OCI-LY1 (cell line): ENCODE measurements at regions not wholly inside any gene's neighbourhood (a gene's known extent, or its start where the extent isn't known, plus 50 kb on each side); places are given as distances from the start of the nearest gene placed in this dataset.

Experiments used
- H2AFZ ChIP-seq: fragments of 200-600 bp; sonication (generic), shearing (Covaris generic); 2 replicates; pipeline ENCODE4 v1.6.0; 2014; ENCODE audit warnings: antibody characterized with exemption, mild to moderate bottlenecking, low read length
- H3F3A ChIP-seq: fragments of 200-600 bp; sonication (generic), shearing (Covaris generic); 2 replicates; pipeline ENCODE4 v1.6.0; 2014; ENCODE audit warnings: mild to moderate bottlenecking, antibody characterized with exemption, low read length, moderate library complexity; ENCODE audit not compliant: insufficient read depth
- H3K27ac ChIP-seq: fragments of 200-600 bp; sonication (generic); 2 replicates; pipeline ENCODE4 v1.5.1; 2014; ENCODE audit warnings: low read length, mixed run types, mild to moderate bottlenecking, low read depth; ENCODE audit not compliant: poor library complexity, severe bottlenecking
- H3K27me3 ChIP-seq: fragments of 200-600 bp; sonication (generic); 2 replicates; pipeline ENCODE4 v1.6.0; 2014; ENCODE audit warnings: antibody characterized with exemption, mild to moderate bottlenecking, low read length, moderate library complexity; ENCODE audit not compliant: insufficient read depth
- H3K36me3 ChIP-seq: fragments of 200-600 bp; sonication (generic); 2 replicates; pipeline ENCODE4 v1.6.1; 2014; ENCODE audit warnings: mild to moderate bottlenecking, antibody characterized with exemption, low read length, moderate library complexity, mixed read lengths; ENCODE audit not compliant: insufficient read depth
- H3K4me1 ChIP-seq: fragments of 200-600 bp; sonication (generic); 2 replicates; pipeline ENCODE4 v1.5.1; 2014; ENCODE audit warnings: mild to moderate bottlenecking, low read length, moderate library complexity; ENCODE audit not compliant: insufficient read depth, severe bottlenecking
- H3K4me2 ChIP-seq: fragments of 200-600 bp; sonication (generic), shearing (Covaris generic); 2 replicates; pipeline ENCODE4 v1.6.1; 2014; ENCODE audit warnings: low read length
- H3K4me3 ChIP-seq: fragments of 200-600 bp; sonication (generic); 2 replicates; pipeline ENCODE4 v1.5.1; 2014; ENCODE audit warnings: low read length, low read depth, mild to moderate bottlenecking, mixed read lengths; ENCODE audit not compliant: poor library complexity, severe bottlenecking
- H3K79me2 ChIP-seq: fragments of 200-600 bp; shearing (Covaris generic); 2 replicates; pipeline ENCODE4 v1.6.1; 2016; ENCODE audit warnings: mixed run types, low read length, mixed read lengths; ENCODE audit not compliant: insufficient read depth
- H3K9ac ChIP-seq: fragments of 200-600 bp; sonication (generic), shearing (Covaris generic); 2 replicates; pipeline ENCODE4 v1.6.1; 2014; ENCODE audit warnings: mild to moderate bottlenecking, low read length, mixed read lengths
- H3K9me2 ChIP-seq: fragments of 200-600 bp; sonication (generic), shearing (Covaris generic); 2 replicates; pipeline ENCODE4 v1.6.1; 2014; ENCODE audit warnings: low read depth, mild to moderate bottlenecking, low read length, mixed read lengths
- H3K9me3 ChIP-seq: fragments of 200-600 bp; shearing (Covaris generic); 2 replicates; pipeline ENCODE4 v1.6.1; 2014; ENCODE audit warnings: low read length, mixed read lengths
- H4K20me1 ChIP-seq: fragments of 200-600 bp; sonication (generic), shearing (Covaris generic); 2 replicates; pipeline ENCODE4 v1.6.0; 2016; ENCODE audit warnings: mild to moderate bottlenecking, low read length; ENCODE audit not compliant: insufficient read depth
- CTCF ChIP-seq: fragments of 200-600 bp; sonication (generic), shearing (Covaris generic); IDR thresholded peaks from 2 replicates; pipeline ENCODE4 v1.5.1; 2017; ENCODE audit warnings: mild to moderate bottlenecking, antibody characterized with exemption, low read length, moderate library complexity, mixed read lengths
- EZH2 ChIP-seq: fragments of 200-600 bp; sonication (generic), shearing (Covaris generic); IDR thresholded peaks from 2 replicates; pipeline ENCODE4 v1.8.0; 2017; ENCODE audit warnings: borderline replicate concordance, mixed run types, mild to moderate bottlenecking, antibody characterized with exemption, low read length, moderate library complexity, mixed read lengths

DNA sequence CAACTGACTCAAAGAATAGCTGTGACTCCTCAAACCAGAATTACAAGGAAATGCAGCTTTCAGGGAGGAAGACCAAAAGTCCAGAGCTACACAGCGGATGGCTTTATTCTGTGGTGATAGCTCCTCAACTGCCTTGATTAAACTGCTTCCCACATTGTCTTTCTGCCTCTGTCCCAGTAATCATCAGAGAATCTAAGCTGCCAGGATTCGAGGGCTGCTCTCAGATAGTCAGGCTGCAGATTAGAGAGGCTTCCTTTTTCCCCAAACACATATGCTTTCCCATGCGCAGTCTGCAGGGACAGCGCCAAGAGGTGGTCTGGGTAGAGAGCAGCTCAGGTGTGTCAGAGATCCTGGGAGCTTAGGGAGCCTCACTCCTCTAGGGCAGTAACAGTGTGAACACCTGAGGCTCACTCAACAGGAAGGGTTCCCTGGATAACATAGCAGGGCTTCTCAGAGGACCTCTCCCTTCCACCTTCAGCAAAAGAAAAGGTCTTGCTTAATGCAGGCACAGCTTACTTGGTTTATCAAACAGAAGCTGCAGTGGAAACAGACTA, 439.9 kb upstream of the TLE4 start:
- H3K9me3 ChIP-seq = no peaks in the 10 kb centered on the region
- no peaks in the 10 kb centered on the region for H3K79me2 ChIP-seq
- no peak overlapping the region for H3K4me2 ChIP-seq
- H3K4me1 ChIP-seq = no peaks in the 10 kb centered on the region
- H3K9me2 ChIP-seq = no peaks in the 10 kb centered on the region
- no peak overlapping the region for H3K4me3 ChIP-seq
- H3K36me3 ChIP-seq = no peaks in the 10 kb centered on the region
- H3K27me3 ChIP-seq = no peaks in the 10 kb centered on the region
- no peak overlapping the region for H2AFZ ChIP-seq
- no peak overlapping the region for H3K9ac ChIP-seq
- H3F3A ChIP-seq = no peaks in the 10 kb centered on the region
- no peak overlapping the region for H3K27ac ChIP-seq
- no peak for TF ChIP-seq EZH2
- no peak for TF ChIP-seq CTCF
- H4K20me1 ChIP-seq = no peaks in the 10 kb centered on the region

GRCh38 chr9:79134654-79135053, 437.1 kb upstream of the TLE4 start:
- H3K4me2 ChIP-seq = no peak overlapping the region
- no peaks in the 10 kb centered on the region for H3K4me1 ChIP-seq
- no peaks in the 10 kb centered on the region for H3K36me3 ChIP-seq
- no peaks in the 10 kb centered on the region for H3K9me2 ChIP-seq
- H3K9me3 ChIP-seq = no peaks in the 10 kb centered on the region
- no peak overlapping the region for H2AFZ ChIP-seq
- H3K4me3 ChIP-seq = no peak overlapping the region
- no peak overlapping the region for H3K9ac ChIP-seq
- H3K27ac ChIP-seq = no peak overlapping the region
- H4K20me1 ChIP-seq = no peaks in the 10 kb centered on the region
- no peaks in the 10 kb centered on the region for H3K79me2 ChIP-seq
- no peaks in the 10 kb centered on the region for H3K27me3 ChIP-seq
- peak; percentile 28; the same call in 1 of the 2 replicates for TF ChIP-seq CTCF
- no peak for TF ChIP-seq EZH2
- H3F3A ChIP-seq = no peaks in the 10 kb centered on the region

GRCh38 chr9:79135681-79136415, 435.9 kb upstream of the TLE4 start:
- Histone ChIP-seq H3K4me2 (no peak overlapping the region), H4K20me1 (no peaks in the 10 kb centered on the region), H3K79me2 (no peaks in the 10 kb centered on the region), H3K36me3 (no peaks in the 10 kb centered on the region), H3K27ac (no peak overlapping the region), H3K4me1 (no peaks in the 10 kb centered on the region), H3K27me3 (no peaks in the 10 kb centered on the region), H3K9ac (no peak overlapping the region), H3F3A (no peaks in the 10 kb centered on the region), H3K4me3 (no peak overlapping the region), H3K9me2 (no peaks in the 10 kb centered on the region), H3K9me3 (no peaks in the 10 kb centered on the region), H2AFZ (no peak overlapping the region)
- TF ChIP-seq EZH2 (no peak), CTCF (no peak)
